GM19463 (cell line): ENCODE measurements at regions not wholly inside any gene's neighbourhood (a gene's known extent, or its start where the extent isn't known, plus 50 kb on each side); places are given as distances from the start of the nearest gene placed in this dataset.
"Not testable (repeated sequence)": the region's sequence is repeated elsewhere in the genome, so short reads cannot be mapped to it uniquely, and the experiment has no call there.

ENCODE experiments used
- ATAC-seq: cut with Tn5 transposase; IDR thresholded peaks from one replicate; pipeline ENCODE4 v1.9.1; 2021; ENCODE audit warnings: mild to moderate bottlenecking, moderate library complexity; ENCODE audit not compliant: unreplicated experiment

GRCh38 chr15:95620934-95621579 is 709.4 kb upstream of the NR2F2 start:
- ATAC-seq, result peak; percentile 69

GRCh38 chr15:95622843-95623242 is 707.7 kb upstream of the NR2F2 start:
- ATAC-seq, result no peak

GRCh38 chr15:95624100-95624499 is 706.4 kb upstream of the NR2F2 start:
- ATAC-seq, result no peak

DNA sequence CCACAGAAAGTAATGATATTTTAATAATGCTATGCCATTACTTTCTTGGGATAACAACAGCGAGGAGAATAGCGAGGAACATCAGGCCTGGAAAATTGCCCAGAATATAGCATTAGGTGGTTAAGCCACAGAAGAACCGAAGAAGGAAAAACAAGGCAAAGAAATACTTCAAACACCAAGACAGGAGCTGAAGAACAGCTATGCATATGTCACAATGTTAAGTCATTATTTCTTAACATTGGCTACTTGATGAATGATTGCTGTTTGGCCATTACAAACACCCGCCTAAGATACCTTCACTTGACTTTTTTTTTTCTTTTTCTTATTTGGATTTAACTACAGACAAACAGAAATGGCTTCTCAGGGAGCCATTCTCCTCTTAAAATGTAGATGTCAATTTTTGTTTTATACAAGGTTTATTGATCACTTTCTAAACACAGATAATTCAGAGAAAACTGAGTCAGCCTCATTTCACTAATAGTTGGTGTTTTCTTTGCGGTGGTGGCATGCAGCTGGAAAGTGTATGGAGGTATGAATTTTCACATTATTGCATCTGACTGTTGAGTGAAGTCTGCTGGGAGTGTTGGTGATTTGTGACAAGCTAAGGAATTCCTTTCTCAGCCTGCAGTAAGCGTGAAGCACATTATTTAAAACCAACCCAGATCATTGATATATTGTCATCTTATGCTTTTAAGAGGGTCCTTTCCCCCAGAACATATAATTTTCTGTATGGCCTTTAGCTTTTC is 705.7 kb upstream of the NR2F2 start:
- ATAC-seq, result no peak

- no peak for ATAC-seq
Measured at GRCh38 chr15:95626501-95627361, 703.8 kb upstream of the NR2F2 start.

DNA sequence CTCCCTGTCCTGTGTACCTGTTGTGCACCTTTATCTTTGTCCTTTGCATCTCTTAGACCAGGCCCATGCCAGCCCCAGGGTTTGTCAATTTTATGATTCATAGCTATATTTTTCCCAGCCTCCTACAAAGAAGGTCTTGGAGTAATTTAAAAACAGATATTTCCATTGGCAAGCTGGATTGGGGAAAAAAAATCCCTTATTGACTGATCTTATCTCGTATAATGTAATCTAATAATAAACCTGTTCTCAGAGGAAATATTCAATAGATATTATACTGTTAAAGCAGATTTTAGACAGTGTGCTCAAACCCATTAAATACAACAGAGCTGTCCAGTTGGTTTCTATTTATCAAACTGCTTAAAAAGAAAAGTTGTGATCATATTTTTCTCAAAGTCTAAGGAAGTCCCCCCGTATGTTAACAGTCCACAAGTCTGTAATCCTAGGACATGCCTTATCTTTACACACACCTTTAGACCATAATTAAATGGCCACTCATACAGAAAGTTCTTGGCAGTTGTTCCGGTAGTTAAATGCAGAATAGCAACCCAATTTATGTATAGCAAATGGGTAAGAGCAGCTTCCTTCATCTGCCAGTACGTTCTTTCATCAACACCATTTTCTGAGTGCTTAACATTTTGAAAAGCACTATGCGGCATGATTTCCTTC is 700.9 kb upstream of the NR2F2 start:
- no peak for ATAC-seq

DNA sequence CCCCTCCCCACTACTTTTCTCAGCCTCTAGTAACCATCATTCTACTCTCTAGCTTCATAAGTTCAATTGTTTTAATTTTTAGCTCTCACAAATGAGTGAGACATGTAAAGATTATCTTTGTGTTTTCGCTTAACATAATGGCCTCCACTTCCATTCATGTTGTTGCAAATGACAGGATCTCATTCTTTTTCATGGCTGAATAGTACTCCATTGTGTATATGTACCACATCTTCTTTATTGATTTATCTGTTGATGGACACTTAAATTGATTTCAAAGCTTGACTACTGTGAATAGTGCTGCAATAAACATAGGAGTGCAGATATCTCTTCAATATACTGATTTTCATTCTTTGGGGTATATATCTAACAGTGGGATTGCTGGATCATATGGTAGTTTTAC is 699.8 kb upstream of the NR2F2 start:
- ATAC-seq, result no peak

DNA sequence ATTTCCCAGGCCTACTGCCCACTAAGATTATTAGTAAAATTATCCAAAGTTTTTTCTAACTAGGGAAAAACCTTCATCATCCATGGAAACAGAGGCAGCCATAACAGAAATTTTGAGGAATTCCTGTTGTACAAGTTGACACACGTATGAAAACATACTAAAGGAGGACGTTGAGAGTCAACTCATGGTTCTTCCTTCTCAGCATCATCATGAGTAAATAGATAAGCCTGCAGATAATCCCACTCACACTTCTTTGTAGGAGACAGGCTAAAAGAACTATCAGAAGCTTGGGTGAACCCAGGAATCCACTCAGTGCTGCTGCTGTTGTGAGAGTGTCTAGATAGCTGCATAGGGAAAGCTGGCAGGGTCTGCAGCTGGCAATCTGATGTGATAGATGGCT is 694.8 kb upstream of the NR2F2 start:
- no peak for ATAC-seq

GRCh38 chr15:95636107-95636506 is 694.4 kb upstream of the NR2F2 start:
- no peak for ATAC-seq

GRCh38 chr15:95637234-95637633 is 693.3 kb upstream of the NR2F2 start:
- ATAC-seq, result not testable (repeated sequence)

GRCh38 chr15:95639208-95639607 is 691.3 kb upstream of the NR2F2 start:
- ATAC-seq, result no peak

DNA sequence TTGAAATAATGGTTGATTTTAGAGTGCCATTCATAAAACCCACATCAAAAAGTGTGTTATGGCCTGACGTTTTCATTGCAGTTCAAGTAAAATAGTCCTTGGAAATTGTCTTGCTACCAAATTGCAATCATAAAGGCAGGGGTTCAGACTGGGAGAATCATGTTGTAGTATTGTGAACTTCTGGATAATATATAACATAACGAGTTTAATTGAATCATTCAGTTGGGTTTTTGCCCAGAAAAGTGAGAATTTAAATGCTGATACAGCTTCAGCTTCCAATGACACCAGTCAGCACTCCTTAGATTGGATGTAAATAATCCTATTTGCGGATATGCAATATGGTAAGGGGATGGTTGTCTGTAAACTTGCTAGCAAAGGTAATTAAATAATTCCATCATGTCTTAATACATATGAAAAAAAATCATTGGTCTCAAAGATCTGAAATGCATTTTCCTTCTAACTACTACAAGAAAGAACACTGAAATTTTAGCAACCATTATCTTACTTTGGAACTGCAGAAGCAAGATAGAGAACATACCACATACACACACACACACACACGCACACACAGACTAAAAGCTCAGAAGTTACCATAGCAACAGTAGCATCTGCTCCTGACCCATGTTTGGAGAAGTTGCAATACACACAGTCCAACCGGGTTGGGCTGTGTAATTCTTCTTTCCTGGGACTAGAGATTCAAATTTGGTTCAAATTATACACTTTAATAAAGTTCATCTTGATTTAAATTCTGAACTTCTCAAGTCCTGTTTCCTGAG is 686.2 kb upstream of the NR2F2 start:
- ATAC-seq, result no peak

DNA sequence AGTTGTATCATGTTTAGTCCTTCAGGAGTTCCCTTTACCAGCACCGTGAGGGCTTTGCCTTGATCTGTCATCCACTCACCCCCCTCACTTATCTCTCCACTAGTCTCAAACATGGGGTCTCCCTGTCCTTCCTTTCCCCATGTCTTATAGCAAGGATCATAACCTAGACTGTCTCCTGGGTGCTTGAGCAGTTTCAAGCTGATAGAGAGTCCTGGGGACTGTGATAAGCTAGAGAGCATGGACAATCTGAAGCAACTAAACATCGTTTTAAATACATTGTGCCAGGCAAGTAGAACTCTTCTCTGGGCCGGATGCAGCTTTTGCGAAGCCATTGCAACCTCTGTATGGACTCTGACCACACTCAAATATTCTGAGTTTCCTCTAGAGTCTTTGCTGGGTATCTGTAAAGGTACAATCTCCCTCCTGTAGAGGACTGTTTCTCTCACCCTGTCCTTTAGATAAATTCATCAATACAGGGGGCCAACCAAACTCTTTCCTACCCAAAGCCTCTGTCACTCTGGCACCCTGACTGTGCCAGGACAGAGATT is 684.6 kb upstream of the NR2F2 start:
- no peak for ATAC-seq

DNA sequence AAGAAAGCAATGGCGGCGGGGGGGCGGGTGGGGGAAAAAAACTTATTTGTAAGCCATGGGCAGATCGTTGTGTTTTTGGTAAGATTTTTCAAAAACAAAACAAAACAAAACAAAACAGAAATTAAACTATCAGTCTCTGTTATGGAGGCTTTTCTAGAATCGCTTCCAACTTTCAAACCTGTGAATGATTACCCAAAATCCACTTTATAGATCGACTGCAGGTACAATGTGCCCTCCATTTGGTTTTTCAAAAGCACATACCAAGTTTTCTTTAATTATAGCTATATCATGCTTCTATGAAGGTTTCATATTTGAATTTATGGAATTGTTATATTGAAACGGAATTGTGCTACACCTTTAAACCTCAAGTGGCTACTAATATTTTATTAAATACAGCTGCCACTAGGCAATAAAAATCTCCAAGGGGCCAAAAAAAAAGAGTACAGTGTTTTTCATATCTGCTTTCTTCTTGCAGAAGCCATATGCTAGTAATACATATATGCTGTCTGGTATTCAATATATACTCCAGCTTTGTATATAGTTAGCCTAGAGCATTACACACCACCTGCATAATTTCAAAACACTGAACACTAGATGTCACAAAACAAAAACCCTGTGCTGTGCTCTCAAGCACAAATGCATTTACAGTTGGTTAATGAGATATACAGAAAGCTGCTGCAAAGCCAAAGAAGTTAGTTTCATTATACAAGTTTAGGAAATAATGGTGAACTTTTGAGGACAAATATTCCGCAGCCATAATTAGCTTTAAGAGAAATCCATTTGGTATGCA is 683.8 kb upstream of the NR2F2 start:
- ATAC-seq, result no peak

DNA sequence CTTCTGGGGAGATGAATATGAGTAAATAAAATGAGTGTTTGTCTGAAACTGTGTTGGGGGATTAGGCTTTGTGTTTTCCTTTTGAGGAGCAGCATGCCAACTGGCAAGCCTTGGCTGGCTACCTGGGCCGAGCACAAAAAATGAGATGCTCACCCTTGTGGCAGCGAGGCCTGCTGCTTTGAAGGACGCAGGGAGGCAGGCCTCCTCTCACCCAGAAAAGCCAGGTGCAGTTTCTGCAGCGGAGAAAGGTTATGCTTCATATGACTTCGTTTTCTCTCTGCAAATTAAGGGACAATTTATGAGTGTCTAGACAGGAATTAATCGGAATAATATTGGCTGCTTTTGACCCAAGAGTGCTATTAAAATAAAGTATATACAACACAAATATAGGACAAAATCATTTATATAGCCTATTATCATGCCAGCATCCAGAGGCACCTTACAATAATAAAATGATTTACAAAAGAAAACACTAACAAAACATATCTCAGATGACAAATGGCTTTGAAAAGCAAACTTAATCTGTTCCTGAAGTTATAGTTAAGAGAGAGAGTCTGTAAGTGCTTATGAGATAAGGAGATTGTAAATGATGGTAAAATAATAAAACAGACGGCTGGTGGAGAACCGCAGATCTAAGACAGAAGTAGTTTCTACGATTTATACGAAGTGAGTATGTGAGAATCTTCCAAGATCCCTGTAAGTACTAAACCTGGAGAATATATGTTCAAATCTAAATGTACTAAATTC is 682.8 kb upstream of the NR2F2 start:
- no peak for ATAC-seq

DNA sequence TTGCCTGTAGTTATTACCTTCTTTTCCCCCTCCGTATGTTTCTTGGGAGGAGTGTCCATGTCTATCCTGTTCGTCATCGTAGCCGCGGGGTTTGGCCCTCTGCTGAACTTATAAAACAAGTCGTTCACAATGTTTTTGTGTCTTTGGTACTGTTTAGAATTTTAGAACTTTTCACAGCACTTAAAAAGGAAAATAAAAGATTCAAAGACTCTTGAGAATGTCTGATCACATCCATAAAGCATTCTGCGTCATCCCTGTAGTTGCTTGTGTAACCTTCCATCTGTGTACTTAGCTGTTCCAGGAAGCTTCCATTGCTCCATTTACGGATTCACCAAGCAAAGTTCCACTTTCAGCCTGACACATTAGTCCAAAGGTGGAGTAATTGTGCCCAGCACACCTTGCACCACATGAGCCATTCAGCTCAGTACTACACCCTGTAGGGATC is 677.1 kb upstream of the NR2F2 start:
- ATAC-seq, result no peak

DNA sequence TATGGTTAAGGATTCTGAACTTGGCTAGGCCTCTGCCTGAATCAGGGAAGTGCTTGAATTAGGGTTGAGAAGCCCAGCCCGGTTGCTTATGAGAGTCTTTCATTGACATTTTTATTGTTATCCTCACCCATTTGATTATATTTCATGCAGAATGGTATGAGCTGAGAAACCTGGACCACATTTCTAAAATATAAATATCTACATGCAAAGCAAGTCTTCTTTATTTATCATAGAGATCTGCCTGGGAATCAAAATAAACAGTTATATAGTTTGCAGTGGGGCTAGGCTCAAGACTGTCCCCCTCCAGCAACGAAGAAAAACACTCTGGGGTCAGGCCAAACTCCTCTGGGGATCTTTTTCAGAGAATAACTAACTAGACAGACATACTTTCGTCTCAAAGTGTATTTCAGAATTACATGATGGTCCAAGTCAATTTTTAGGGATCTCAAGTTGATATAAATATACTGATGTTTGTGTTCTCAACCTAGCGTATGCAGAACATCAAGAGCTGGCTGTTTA is 675.4 kb upstream of the NR2F2 start:
- no peak for ATAC-seq

GRCh38 chr15:95656595-95656994 is 673.9 kb upstream of the NR2F2 start:
- ATAC-seq, result no peak
